Skeletal muscle tissue (tissue), 3 donors: ENCODE measurements at regions not wholly inside any gene's neighbourhood (a gene's known extent, or its start where the extent isn't known, plus 50 kb on each side); places are given as distances from the start of the nearest gene placed in this dataset.

Source experiments
- H3K27ac ChIP-seq: one replicate; pipeline ENCODE4 v1.7.0; 2013; ENCODE audit warnings: mild to moderate bottlenecking, low read depth, low read length, inconsistent platforms
- H3K27me3 ChIP-seq, 3 donors: one replicate each; pipeline ENCODE4 v1.7.0; 2013; ENCODE audit warnings: low read length in 3 of 3; ENCODE audit not compliant: control insufficient read depth in 3 of 3, insufficient read depth in 3 of 3
- H3K36me3 ChIP-seq, 3 donors: one replicate each; pipeline ENCODE4 v1.7.0; 2013; ENCODE audit warnings: low read length in 3 of 3; ENCODE audit not compliant: control insufficient read depth in 3 of 3, insufficient read depth in 3 of 3
- H3K4me1 ChIP-seq, 3 donors: one replicate each; pipeline ENCODE4 v1.7.0; 2013; ENCODE audit warnings: low read length in 3 of 3, mild to moderate bottlenecking in 3 of 3; ENCODE audit not compliant: control insufficient read depth in 3 of 3, insufficient read depth in 3 of 3
- H3K4me3 ChIP-seq, 3 donors: one replicate each; pipeline ENCODE4 v1.7.0; 2013; ENCODE audit warnings: low read length in 3 of 3
- H3K9ac ChIP-seq, 3 donors: one replicate each; pipeline ENCODE4 v1.7.0; 2013; ENCODE audit warnings: low read length in 3 of 3, mild to moderate bottlenecking in 3 of 3, moderate library complexity in 2 of 3, low read depth in 1 of 3
- H3K9me3 ChIP-seq, 3 donors: one replicate each; pipeline ENCODE4 v1.7.0; 2013; ENCODE audit warnings: low read length in 3 of 3; ENCODE audit not compliant: control insufficient read depth in 3 of 3
- donor health status: Osteomylitis.

- Histone ChIP-seq H3K4me3 (peak overlapping the region in 1 of 3 donors; percentile 29), H3K27me3 (no peaks in the 10 kb centered on the region), H3K36me3 (no peaks in the 10 kb centered on the region), H3K4me1 (peaks cover 0 to 5% (median 5%) of the 10 kb centered on the region in 3 donors), H3K27ac (no peak overlapping the region), H3K9ac (no peak overlapping the region), H3K9me3 (peaks cover 0 to 3% (median 3%) of the 10 kb centered on the region in 3 donors)
Measured at GRCh38 chr9:91155181-91155580, 206.5 kb downstream of the AUH start.

- Histone ChIP-seq H3K27me3 (no peaks in the 10 kb centered on the region), H3K4me1 (peaks cover 0 to 6% (median 5%) of the 10 kb centered on the region in 3 donors), H3K27ac (no peak overlapping the region), H3K4me3 (no peak overlapping the region), H3K9ac (no peak overlapping the region), H3K36me3 (no peaks in the 10 kb centered on the region), H3K9me3 (peaks cover 0 to 3% (median 3%) of the 10 kb centered on the region in 3 donors)
Measured at GRCh38 chr9:91155746-91156376, 205.9 kb downstream of the AUH start.

DNA sequence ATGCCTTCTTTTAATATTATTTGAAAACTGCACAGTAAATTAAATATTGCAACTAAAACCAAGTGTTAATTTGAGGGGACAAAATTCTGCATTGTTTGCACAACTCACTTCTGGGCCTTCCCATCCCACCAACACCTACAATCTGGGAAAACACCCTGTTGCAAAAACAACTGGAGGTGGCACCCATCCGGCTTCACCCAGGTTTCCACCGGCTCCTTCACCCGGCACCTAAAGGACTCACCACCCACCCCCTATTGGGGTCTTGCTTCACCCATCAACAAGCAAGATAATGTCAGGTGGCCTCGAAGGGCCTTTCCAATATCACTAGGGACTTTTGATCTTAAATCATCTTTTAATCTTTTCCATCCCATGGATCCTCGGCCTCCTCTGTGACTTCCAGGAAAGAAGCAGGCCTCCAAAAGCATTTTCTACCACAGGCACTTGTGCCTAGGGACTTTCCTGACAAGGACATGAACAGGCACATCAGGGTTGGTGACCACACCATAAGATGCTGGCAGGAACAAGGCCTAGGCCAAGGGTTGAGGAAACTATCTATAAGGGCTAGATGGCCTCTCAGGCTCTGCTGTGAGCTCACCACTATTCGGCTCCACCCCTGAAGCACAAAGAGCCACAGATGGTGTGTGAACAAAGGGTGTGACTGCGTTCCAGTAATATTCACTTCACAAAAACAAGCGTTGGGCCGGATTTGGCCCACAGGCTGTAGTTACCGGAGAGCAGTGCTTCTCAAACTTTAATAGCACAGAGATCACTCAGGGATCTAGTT lies 205.1 kb downstream of the AUH start:
- H3K4me3 ChIP-seq: no peak overlapping the region
- H3K27me3 ChIP-seq: no peaks in the 10 kb centered on the region
- H3K9ac ChIP-seq: no peak overlapping the region
- no peaks in the 10 kb centered on the region for H3K36me3 ChIP-seq
- H3K9me3 ChIP-seq: peaks cover 0 to 3% (median 3%) of the 10 kb centered on the region in 3 donors
- peaks cover 2 to 6% (median 5%) of the 10 kb centered on the region in 3 donors for H3K4me1 ChIP-seq
- H3K27ac ChIP-seq: no peak overlapping the region

- Histone ChIP-seq H3K9ac (no peak overlapping the region), H3K4me1 (peaks cover 11 to 15% (median 12%) of the 10 kb centered on the region in 3 donors), H3K27ac (no peak overlapping the region), H3K27me3 (no peaks in the 10 kb centered on the region), H3K4me3 (no peak overlapping the region), H3K36me3 (no peaks in the 10 kb centered on the region), H3K9me3 (peaks cover 0 to 3% (median 3%) of the 10 kb centered on the region in 3 donors)
Measured at GRCh38 chr9:91157883-91158282, 203.8 kb downstream of the AUH start.

- H3K9me3 ChIP-seq: peaks cover 0 to 3% (median 3%) of the 10 kb centered on the region in 3 donors
- peaks cover 15 to 19% (median 16%) of the 10 kb centered on the region in 3 donors for H3K4me1 ChIP-seq
- no peaks in the 10 kb centered on the region for H3K36me3 ChIP-seq
- no peak overlapping the region for H3K27ac ChIP-seq
- no peak overlapping the region for H3K9ac ChIP-seq
- no peak overlapping the region for H3K4me3 ChIP-seq
- H3K27me3 ChIP-seq: no peaks in the 10 kb centered on the region
Measured at GRCh38 chr9:91158286-91158685, 203.4 kb downstream of the AUH start.

DNA sequence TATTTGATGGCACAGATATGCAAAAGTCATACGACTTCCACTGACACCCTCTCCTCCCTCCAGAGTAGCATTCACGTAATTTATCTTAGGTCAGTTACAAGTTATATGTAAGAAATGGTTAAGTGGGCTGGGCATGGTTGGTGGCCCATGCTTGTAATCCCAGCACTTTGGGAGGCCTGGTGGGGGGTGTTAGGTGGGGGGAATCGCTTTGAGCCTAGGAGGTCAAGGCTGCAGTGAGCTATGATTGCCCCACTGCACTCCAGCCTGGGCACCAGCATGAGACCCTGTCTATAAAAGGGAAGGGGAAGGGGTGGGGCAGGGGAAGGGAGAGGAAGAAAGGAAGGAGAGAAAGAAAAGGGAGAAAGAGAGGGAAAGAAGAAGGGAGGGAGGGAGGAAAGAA lies 202.8 kb downstream of the AUH start:
- Histone ChIP-seq H3K9ac (no peak overlapping the region), H3K27ac (no peak overlapping the region), H3K4me1 (peaks cover 19 to 23% (median 21%) of the 10 kb centered on the region in 3 donors), H3K27me3 (no peaks in the 10 kb centered on the region), H3K36me3 (no peaks in the 10 kb centered on the region), H3K4me3 (no peak overlapping the region), H3K9me3 (peaks cover 0 to 3% (median 3%) of the 10 kb centered on the region in 3 donors)

DNA sequence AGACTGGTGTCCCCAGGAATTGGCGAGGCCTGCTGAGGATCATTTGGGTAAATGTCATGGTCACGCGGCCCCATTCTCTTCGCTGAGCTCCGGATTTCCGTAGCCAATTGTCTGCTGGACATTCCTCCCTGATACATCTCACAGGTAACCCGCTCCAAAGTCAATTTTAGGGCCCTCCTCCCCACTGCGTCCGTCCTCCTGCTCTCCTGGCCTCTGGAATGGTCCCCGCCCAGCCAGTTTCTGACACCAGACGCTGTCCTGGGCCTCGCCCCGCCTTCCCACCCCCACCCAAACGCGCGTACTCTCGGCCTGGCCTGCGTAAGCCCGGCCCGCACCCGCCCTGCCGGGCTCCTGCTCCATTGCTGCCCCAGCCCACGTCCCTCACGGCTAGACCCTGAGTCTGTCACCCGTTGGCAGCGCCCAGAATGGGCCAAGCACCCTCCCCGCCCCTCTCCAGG lies 202.0 kb downstream of the AUH start:
- Histone ChIP-seq H3K36me3 (no peaks in the 10 kb centered on the region), H3K4me1 (peaks cover 23 to 28% (median 25%) of the 10 kb centered on the region in 3 donors), H3K27ac (no peak overlapping the region), H3K9me3 (peaks cover 0 to 3% (median 3%) of the 10 kb centered on the region in 3 donors), H3K4me3 (peak overlapping the region in 2 of 3 donors; percentile 35), H3K27me3 (no peaks in the 10 kb centered on the region), H3K9ac (peak overlapping the region in 2 of 3 donors; percentile 68 to 74)

DNA sequence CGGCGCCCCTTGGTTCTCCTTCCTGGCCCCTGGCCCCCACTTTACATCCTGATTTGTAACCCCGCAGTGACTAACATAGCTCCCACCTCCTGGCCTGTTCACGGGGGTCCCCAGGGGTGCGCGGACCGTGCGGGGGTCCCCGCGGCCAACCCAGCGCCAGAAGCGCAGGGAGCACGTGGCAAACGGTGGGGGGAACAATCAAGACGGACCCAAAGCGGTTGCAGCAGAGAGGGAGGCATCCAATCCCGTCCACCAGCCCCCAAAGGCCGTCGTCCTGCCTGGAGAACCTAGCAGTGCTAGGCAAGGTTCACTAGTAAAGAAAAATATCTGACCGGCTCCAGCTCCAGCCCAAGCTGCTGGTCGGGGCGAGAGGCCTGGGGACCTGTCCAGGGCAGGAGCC lies 201.5 kb downstream of the AUH start:
- Histone ChIP-seq H3K9ac (peak overlapping the region in 1 of 3 donors; percentile 68), H3K36me3 (no peaks in the 10 kb centered on the region), H3K4me1 (peaks cover 23 to 31% (median 27%) of the 10 kb centered on the region in 3 donors), H3K27ac (no peak overlapping the region), H3K9me3 (peaks cover 0 to 1% (median 0%) of the 10 kb centered on the region in 3 donors), H3K4me3 (no peak overlapping the region), H3K27me3 (no peaks in the 10 kb centered on the region)

GRCh38 chr9:91160599-91161464 lies 200.9 kb downstream of the AUH start:
- no peaks in the 10 kb centered on the region for H3K9me3 ChIP-seq
- H3K4me3 ChIP-seq: no peak overlapping the region
- H3K4me1 ChIP-seq: peaks cover 23 to 31% (median 27%) of the 10 kb centered on the region in 3 donors
- no peaks in the 10 kb centered on the region for H3K36me3 ChIP-seq
- no peak overlapping the region for H3K9ac ChIP-seq
- H3K27ac ChIP-seq: no peak overlapping the region
- no peaks in the 10 kb centered on the region for H3K27me3 ChIP-seq
